GM23338 (cell line): ENCODE measurements at regions not wholly inside any gene's neighbourhood (a gene's known extent, or its start where the extent isn't known, plus 50 kb on each side); places are given as distances from the start of the nearest gene placed in this dataset.

Source experiments
- ATAC-seq: fragments of 200-7000 bp; cut with Tn5 transposase; 3 replicates; pipeline ENCODE4 v1.9.1; 2020
- DNase-seq: peaks from one replicate; pipeline ENCODE4 v3.0.0-alpha.2; 2015; ENCODE audit warnings: low spot score
- H2AFZ ChIP-seq: fragments of 200-600 bp; sonication (generic); 2 replicates; pipeline ENCODE4 v1.8.0; 2016; ENCODE audit warnings: antibody characterized with exemption, mild to moderate bottlenecking, moderate library complexity
- H3F3A ChIP-seq: fragments of 200-600 bp; sonication (generic); replicated peaks from 2 replicates; pipeline ENCODE4 v1.8.0; 2017; ENCODE audit warnings: antibody characterized with exemption, mixed run types, low read depth
- H3K27ac ChIP-seq: fragments of 200-600 bp; sonication (generic); 2 replicates; pipeline ENCODE4 v1.6.1; 2016; ENCODE audit warnings: low read depth
- H3K27me3 ChIP-seq: fragments of 200-600 bp; sonication (generic); 2 replicates; pipeline ENCODE4 v1.8.0; 2016; ENCODE audit warnings: mild to moderate bottlenecking, mixed run types, moderate library complexity; ENCODE audit not compliant: insufficient read depth
- H3K36me3 ChIP-seq: fragments of 200-600 bp; sonication (generic); 2 replicates; pipeline ENCODE4 v1.8.0; 2016; ENCODE audit warnings: mild to moderate bottlenecking; ENCODE audit not compliant: insufficient read depth
- H3K4me1 ChIP-seq: fragments of 200-600 bp; sonication (generic); 2 replicates; pipeline ENCODE4 v1.8.0; 2016; ENCODE audit warnings: mild to moderate bottlenecking, moderate library complexity; ENCODE audit not compliant: insufficient read depth
- H3K4me2 ChIP-seq: fragments of 200-600 bp; sonication (generic); 2 replicates; pipeline ENCODE4 v1.7.1; 2017; ENCODE audit warnings: mixed run types
- H3K4me3 ChIP-seq: fragments of 200-600 bp; sonication (generic); 2 replicates; pipeline ENCODE4 v1.6.1; 2016; ENCODE audit warnings: mixed run types
- H3K79me2 ChIP-seq: fragments of 200-600 bp; sonication (generic); replicated peaks from 2 replicates; pipeline ENCODE4 v1.8.0; 2017; ENCODE audit warnings: mild to moderate bottlenecking; ENCODE audit not compliant: insufficient read depth
- H3K9me2 ChIP-seq: fragments of 200-600 bp; sonication (generic); 2 replicates; pipeline ENCODE4 v1.8.0; 2017; ENCODE audit not compliant: insufficient read depth
- H4K20me1 ChIP-seq: fragments of 200-600 bp; sonication (generic); replicated peaks from 2 replicates; pipeline ENCODE4 v1.8.0; 2017; ENCODE audit warnings: mild to moderate bottlenecking; ENCODE audit not compliant: insufficient read depth
- H3K27ac Mint-ChIP-seq: 2 replicates; pipeline ENCODE4 v1.8.0; 2020; ENCODE audit warnings: inconsistent platforms, mild to moderate bottlenecking, moderate library complexity, mixed read lengths
- H3K27me3 Mint-ChIP-seq: 3 replicates; pipeline ENCODE4 v1.8.0; 2022; ENCODE audit warnings: low read depth, mild to moderate bottlenecking, moderate library complexity, mixed read lengths, inconsistent platforms; ENCODE audit not compliant: insufficient read depth, poor library complexity
- H3K36me3 Mint-ChIP-seq: 3 replicates; pipeline ENCODE4 v1.8.0; 2021; ENCODE audit warnings: low read depth, mild to moderate bottlenecking, inconsistent platforms, moderate library complexity, mixed read lengths
- H3K4me1 Mint-ChIP-seq: 3 replicates; pipeline ENCODE4 v1.8.0; 2020; ENCODE audit warnings: mild to moderate bottlenecking, inconsistent platforms, mixed read lengths
- H3K4me3 Mint-ChIP-seq: 3 replicates; pipeline ENCODE4 v1.8.0; 2021; ENCODE audit warnings: moderate library complexity, mild to moderate bottlenecking, inconsistent platforms, mixed read lengths
- H3K9me3 Mint-ChIP-seq: 3 replicates; pipeline ENCODE4 v1.8.0; 2020; ENCODE audit warnings: moderate library complexity, mild to moderate bottlenecking, inconsistent platforms, mixed read lengths
- CREB1 ChIP-seq: fragments of 250-450 bp; sonication (Bioruptor Pico); IDR thresholded peaks from 2 replicates; pipeline ENCODE4 v1.5.0; 2020; ENCODE audit warnings: low read depth, mild to moderate bottlenecking, moderate library complexity
- JUNB ChIP-seq: IDR thresholded peaks from one replicate; pipeline ENCODE4 v1.6.1; 2016; ENCODE audit warnings: antibody characterized with exemption; ENCODE audit not compliant: unreplicated experiment
- NANOG ChIP-seq: IDR thresholded peaks from 2 replicates; pipeline ENCODE4 v1.6.1; 2016; ENCODE audit warnings: antibody characterized with exemption, borderline replicate concordance
- POLR2AphosphoS5 ChIP-seq: IDR thresholded peaks from 2 replicates; pipeline ENCODE4 v1.6.1; 2016; ENCODE audit warnings: antibody characterized with exemption, low read depth
- ZNF114 ChIP-seq: fragments of 250-450 bp; sonication (Bioruptor Pico); IDR thresholded peaks from 2 replicates; pipeline ENCODE4 v1.5.0; 2020; ENCODE audit warnings: mild to moderate bottlenecking, moderate library complexity
- TF ChIP-seq, protein P1 (sequence below), 2 experiments: fragments of 200-600 bp in 1 of 2; sonication (generic) in 1 of 2; conservative IDR thresholded peaks; 2 replicates each; pipeline versions ENCODE4 v1.5.1 to v1.6.1; 2016 to 2017; ENCODE audit warnings: antibody characterized with exemption in 2 of 2, low read depth in 2 of 2, mild to moderate bottlenecking in 2 of 2, moderate library complexity in 1 of 2
- TF ChIP-seq, protein P2 (sequence below): IDR thresholded peaks from 2 replicates; pipeline ENCODE4 v1.6.1; 2016; ENCODE audit warnings: antibody characterized with exemption
- TF ChIP-seq, protein P3 (sequence below): fragments of 250-450 bp; sonication (Bioruptor Pico); IDR thresholded peaks from 2 replicates; pipeline ENCODE4 v1.5.0; 2020; ENCODE audit warnings: mild to moderate bottlenecking, moderate library complexity
- TF ChIP-seq, protein P4 (sequence below): IDR thresholded peaks from one replicate; pipeline ENCODE4 v1.6.1; 2018; ENCODE audit warnings: antibody characterized with exemption; ENCODE audit not compliant: unreplicated experiment

DNA sequence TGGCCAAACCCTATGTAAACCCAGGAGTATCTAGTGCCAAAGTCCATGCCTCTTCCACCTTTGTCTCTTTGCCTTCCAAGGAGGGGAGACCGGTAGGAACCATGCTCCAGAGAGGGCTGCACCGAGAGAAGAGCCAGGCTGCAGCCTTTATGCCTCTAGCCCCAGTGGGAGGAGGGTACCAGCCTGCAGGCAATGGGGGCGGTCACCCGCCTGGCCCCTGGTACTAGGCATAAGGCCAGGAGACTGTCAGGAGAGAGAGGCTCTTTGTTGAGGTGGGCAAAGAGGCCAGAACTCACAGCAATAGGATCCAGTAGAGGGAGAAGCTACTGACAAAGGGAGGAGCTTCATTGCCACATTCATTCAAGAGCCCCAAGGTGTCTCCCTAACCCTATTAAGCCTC is 146.6 kb upstream of the PDE1C start:
- Histone ChIP-seq H3K9me2 (no peaks in the 10 kb centered on the region), H3K4me2 (no peak overlapping the region), H2AFZ (no peak overlapping the region), H3K27ac (no peak overlapping the region), H3K79me2 (no peaks in the 10 kb centered on the region), H3K4me1 (no peaks in the 10 kb centered on the region), H4K20me1 (no peaks in the 10 kb centered on the region), H3K4me3 (no peak overlapping the region), H3K27me3 (no peaks in the 10 kb centered on the region), H3F3A (no peaks in the 10 kb centered on the region), H3K36me3 (no peaks in the 10 kb centered on the region)
- H3K36me3 Mint-ChIP-seq = no peaks in the 10 kb centered on the region
- DNase-seq = no peak
- H3K27ac Mint-ChIP-seq = no peak overlapping the region
- H3K9me3 Mint-ChIP-seq = no peaks in the 10 kb centered on the region
- ATAC-seq = no peak
- H3K27me3 Mint-ChIP-seq = peaks cover 7% of the 10 kb centered on the region
- no peak overlapping the region for H3K4me3 Mint-ChIP-seq
- TF ChIP-seq POLR2AphosphoS5 (no peak), NANOG (no peak)
- TF ChIP-seq, protein P1, sequence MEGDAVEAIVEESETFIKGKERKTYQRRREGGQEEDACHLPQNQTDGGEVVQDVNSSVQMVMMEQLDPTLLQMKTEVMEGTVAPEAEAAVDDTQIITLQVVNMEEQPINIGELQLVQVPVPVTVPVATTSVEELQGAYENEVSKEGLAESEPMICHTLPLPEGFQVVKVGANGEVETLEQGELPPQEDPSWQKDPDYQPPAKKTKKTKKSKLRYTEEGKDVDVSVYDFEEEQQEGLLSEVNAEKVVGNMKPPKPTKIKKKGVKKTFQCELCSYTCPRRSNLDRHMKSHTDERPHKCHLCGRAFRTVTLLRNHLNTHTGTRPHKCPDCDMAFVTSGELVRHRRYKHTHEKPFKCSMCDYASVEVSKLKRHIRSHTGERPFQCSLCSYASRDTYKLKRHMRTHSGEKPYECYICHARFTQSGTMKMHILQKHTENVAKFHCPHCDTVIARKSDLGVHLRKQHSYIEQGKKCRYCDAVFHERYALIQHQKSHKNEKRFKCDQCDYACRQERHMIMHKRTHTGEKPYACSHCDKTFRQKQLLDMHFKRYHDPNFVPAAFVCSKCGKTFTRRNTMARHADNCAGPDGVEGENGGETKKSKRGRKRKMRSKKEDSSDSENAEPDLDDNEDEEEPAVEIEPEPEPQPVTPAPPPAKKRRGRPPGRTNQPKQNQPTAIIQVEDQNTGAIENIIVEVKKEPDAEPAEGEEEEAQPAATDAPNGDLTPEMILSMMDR (conservative IDR thresholded peaks at IDR 0.05; ENCODE audit: low read depth in 2 of 2) = 0 out of 4 replicates have a peak, but pooled peaks of 1 of the 2 experiments have one; percentile 17
- no peaks in the 10 kb centered on the region for H3K4me1 Mint-ChIP-seq

DNA sequence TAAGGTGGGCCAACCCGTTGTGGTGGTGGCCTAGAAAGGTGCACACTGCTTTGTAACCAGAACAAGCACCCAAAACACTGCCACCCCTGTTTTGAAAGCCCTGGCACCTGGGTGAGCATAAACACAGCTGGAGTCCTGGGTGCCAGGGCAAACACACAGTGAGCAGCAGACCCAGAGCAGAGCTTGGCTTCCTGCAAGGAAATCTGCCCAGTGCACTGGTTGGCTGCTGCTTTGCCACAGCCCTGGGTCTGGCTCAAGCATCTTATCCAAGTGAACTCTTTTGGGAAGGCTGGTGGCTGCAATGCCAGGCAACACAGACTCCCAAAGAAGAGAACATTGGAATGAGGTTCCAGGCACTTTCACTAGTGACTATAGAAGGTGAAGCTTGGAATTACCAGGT is 145.5 kb upstream of the PDE1C start:
- H3K4me1 ChIP-seq = no peaks in the 10 kb centered on the region
- H3K27me3 ChIP-seq = no peaks in the 10 kb centered on the region
- no peaks in the 10 kb centered on the region for H3K36me3 ChIP-seq
- H3K27ac Mint-ChIP-seq = no peak overlapping the region
- H3K36me3 Mint-ChIP-seq = no peaks in the 10 kb centered on the region
- H3K79me2 ChIP-seq = no peaks in the 10 kb centered on the region
- no peaks in the 10 kb centered on the region for H3F3A ChIP-seq
- no peak overlapping the region for H3K4me2 ChIP-seq
- no peaks in the 10 kb centered on the region for H3K4me1 Mint-ChIP-seq
- no peak for DNase-seq
- 0 out of 2 replicates have a peak, but pooled peaks cover 3% of the 10 kb centered on the region for H4K20me1 ChIP-seq
- H3K4me3 Mint-ChIP-seq = no peak overlapping the region
- H3K27me3 Mint-ChIP-seq = peaks cover 9% of the 10 kb centered on the region
- H2AFZ ChIP-seq = no peak overlapping the region
- H3K9me2 ChIP-seq = no peaks in the 10 kb centered on the region
- no peaks in the 10 kb centered on the region for H3K9me3 Mint-ChIP-seq
- H3K4me3 ChIP-seq = no peak overlapping the region
- no peak overlapping the region for H3K27ac ChIP-seq
- no peak for ATAC-seq
- TF ChIP-seq, protein P2, sequence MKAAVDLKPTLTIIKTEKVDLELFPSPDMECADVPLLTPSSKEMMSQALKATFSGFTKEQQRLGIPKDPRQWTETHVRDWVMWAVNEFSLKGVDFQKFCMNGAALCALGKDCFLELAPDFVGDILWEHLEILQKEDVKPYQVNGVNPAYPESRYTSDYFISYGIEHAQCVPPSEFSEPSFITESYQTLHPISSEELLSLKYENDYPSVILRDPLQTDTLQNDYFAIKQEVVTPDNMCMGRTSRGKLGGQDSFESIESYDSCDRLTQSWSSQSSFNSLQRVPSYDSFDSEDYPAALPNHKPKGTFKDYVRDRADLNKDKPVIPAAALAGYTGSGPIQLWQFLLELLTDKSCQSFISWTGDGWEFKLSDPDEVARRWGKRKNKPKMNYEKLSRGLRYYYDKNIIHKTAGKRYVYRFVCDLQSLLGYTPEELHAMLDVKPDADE = no peak
- no peak for TF ChIP-seq ZNF114 (CRISPR knock-in tag)
- TF ChIP-seq, protein P3, sequence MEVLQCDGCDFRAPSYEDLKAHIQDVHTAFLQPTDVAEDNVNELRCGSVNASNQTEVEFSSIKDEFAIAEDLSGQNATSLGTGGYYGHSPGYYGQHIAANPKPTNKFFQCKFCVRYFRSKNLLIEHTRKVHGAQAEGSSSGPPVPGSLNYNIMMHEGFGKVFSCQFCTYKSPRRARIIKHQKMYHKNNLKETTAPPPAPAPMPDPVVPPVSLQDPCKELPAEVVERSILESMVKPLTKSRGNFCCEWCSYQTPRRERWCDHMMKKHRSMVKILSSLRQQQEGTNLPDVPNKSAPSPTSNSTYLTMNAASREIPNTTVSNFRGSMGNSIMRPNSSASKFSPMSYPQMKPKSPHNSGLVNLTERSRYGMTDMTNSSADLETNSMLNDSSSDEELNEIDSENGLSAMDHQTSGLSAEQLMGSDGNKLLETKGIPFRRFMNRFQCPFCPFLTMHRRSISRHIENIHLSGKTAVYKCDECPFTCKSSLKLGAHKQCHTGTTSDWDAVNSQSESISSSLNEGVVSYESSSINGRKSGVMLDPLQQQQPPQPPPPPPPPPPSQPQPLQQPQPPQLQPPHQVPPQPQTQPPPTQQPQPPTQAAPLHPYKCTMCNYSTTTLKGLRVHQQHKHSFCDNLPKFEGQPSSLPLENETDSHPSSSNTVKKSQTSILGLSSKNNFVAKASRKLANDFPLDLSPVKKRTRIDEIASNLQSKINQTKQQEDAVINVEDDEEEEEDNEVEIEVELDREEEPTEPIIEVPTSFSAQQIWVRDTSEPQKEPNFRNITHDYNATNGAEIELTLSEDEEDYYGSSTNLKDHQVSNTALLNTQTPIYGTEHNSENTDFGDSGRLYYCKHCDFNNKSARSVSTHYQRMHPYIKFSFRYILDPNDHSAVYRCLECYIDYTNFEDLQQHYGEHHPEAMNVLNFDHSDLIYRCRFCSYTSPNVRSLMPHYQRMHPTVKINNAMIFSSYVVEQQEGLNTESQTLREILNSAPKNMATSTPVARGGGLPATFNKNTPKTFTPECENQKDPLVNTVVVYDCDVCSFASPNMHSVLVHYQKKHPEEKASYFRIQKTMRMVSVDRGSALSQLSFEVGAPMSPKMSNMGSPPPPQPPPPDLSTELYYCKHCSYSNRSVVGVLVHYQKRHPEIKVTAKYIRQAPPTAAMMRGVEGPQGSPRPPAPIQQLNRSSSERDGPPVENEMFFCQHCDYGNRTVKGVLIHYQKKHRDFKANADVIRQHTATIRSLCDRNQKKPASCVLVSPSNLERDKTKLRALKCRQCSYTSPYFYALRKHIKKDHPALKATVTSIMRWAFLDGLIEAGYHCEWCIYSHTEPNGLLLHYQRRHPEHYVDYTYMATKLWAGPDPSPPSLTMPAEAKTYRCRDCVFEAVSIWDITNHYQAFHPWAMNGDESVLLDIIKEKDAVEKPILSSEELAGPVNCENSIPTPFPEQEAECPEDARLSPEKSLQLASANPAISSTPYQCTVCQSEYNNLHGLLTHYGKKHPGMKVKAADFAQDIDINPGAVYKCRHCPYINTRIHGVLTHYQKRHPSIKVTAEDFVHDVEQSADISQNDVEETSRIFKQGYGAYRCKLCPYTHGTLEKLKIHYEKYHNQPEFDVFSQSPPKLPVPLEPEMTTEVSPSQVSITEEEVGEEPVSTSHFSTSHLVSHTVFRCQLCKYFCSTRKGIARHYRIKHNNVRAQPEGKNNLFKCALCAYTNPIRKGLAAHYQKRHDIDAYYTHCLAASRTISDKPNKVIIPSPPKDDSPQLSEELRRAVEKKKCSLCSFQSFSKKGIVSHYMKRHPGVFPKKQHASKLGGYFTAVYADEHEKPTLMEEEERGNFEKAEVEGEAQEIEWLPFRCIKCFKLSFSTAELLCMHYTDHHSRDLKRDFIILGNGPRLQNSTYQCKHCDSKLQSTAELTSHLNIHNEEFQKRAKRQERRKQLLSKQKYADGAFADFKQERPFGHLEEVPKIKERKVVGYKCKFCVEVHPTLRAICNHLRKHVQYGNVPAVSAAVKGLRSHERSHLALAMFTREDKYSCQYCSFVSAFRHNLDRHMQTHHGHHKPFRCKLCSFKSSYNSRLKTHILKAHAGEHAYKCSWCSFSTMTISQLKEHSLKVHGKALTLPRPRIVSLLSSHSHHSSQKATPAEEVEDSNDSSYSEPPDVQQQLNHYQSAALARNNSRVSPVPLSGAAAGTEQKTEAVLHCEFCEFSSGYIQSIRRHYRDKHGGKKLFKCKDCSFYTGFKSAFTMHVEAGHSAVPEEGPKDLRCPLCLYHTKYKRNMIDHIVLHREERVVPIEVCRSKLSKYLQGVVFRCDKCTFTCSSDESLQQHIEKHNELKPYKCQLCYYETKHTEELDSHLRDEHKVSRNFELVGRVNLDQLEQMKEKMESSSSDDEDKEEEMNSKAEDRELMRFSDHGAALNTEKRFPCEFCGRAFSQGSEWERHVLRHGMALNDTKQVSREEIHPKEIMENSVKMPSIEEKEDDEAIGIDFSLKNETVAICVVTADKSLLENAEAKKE (CRISPR knock-in tag) = no peak
- TF ChIP-seq, protein P4, sequence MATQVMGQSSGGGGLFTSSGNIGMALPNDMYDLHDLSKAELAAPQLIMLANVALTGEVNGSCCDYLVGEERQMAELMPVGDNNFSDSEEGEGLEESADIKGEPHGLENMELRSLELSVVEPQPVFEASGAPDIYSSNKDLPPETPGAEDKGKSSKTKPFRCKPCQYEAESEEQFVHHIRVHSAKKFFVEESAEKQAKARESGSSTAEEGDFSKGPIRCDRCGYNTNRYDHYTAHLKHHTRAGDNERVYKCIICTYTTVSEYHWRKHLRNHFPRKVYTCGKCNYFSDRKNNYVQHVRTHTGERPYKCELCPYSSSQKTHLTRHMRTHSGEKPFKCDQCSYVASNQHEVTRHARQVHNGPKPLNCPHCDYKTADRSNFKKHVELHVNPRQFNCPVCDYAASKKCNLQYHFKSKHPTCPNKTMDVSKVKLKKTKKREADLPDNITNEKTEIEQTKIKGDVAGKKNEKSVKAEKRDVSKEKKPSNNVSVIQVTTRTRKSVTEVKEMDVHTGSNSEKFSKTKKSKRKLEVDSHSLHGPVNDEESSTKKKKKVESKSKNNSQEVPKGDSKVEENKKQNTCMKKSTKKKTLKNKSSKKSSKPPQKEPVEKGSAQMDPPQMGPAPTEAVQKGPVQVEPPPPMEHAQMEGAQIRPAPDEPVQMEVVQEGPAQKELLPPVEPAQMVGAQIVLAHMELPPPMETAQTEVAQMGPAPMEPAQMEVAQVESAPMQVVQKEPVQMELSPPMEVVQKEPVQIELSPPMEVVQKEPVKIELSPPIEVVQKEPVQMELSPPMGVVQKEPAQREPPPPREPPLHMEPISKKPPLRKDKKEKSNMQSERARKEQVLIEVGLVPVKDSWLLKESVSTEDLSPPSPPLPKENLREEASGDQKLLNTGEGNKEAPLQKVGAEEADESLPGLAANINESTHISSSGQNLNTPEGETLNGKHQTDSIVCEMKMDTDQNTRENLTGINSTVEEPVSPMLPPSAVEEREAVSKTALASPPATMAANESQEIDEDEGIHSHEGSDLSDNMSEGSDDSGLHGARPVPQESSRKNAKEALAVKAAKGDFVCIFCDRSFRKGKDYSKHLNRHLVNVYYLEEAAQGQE = no peak
- TF ChIP-seq JUNB = no peak
- TF ChIP-seq CREB1 (CRISPR knock-in tag) = no peak
